A204.1 (cell line): ENCODE measurements at regions not wholly inside any gene's neighbourhood (a gene's known extent, or its start where the extent isn't known, plus 50 kb on each side); places are given as distances from the start of the nearest gene placed in this dataset.
"Not testable (repeated sequence)": the region's sequence is repeated elsewhere in the genome, so short reads cannot be mapped to it uniquely, and the experiment has no call there.

Experiments used
- FAIRE-seq: peaks from 2 replicates; lab custom pipeline; 2012; peaks lifted over from hg19 to GRCh38; lab: Jason Lieb, UNC

GRCh38 chr2:34162231-34162630 is 563.1 kb upstream of the FAM98A start:
- FAIRE-seq: no peak

DNA sequence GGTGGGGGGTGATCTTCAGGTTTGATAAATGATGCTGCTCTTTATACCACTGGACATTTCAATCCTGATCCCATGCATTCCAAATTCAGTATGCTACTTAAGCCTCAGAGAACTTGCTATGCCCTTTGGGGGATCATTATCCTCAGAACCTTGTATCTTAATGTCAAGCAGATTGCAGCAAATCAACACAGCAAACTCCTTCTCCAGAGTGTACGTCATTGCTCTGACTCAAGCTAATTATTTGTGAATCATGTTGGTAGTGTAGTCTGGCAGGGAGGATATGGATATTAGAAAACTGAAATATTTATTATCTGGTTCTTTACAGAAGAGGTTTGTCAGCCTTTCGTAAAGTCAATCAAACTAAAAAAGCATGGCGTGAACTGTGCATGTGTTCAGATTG is 562.5 kb upstream of the FAM98A start:
- FAIRE-seq: no peak

GRCh38 chr2:34159901-34160300 is 560.8 kb upstream of the FAM98A start:
- FAIRE-seq: no peak

DNA sequence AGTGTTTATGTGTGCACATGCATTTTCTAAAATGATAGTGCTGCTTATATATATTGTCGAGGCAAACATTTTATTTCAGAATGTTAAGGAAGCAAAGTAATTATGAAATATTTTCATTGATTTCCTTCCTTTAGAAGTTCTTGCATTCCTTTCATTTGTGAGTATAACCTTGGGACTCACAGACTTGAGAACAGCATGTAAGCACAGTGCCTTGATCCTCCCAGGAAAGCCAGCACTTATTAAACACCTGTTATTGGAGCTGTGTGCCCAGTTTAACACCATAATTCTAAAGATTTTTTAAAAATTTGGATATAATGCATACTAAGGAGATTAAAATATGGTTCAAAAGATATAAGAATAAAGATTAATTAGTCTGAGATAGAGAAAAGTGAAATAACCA is 554.4 kb upstream of the FAM98A start:
- no peak for FAIRE-seq

DNA sequence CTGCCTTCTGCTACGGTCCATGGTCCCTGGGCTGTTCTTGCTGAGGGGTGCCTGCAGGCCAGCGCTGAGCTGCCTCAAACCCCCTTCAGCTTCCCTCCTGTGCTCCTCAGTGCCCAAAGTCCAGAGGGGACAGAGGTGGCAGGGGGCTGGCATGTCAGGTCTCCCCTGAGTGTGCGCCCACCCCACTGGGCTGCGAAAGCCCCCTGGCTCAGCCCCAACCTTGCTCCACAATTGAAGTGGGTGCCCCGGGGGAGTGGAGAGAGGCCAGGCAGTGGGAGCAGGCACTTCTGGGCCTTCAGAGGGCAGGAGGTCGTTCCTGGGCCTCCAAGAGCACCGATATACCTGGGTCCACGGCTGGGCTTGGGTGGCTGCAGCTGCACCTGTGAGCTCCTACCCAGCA is 548.7 kb upstream of the FAM98A start:
- no peak for FAIRE-seq

GRCh38 chr2:34143149-34143548 is 544.0 kb upstream of the FAM98A start:
- no peak for FAIRE-seq

GRCh38 chr2:34142531-34143008 is 543.5 kb upstream of the FAM98A start:
- not testable (repeated sequence) for FAIRE-seq

DNA sequence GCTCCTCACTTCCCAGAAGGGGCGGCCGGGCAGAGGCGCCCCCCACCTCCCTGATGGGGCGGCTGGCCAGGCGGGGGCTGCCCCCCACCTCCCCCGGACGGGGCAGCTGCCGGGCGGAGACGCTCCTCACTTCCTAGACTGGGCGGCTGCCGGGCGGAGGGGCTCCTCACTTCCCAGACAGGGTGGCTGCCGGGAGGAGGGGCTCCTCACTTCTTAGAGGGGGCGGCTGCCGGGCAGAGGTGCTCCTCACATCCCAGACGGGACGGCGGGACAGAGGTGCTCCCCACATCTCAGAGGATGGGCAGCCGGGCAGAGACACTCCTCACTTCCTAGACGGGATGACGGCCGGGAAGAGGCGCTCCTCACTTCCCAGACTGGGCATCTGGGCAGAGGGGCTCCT is 534.0 kb upstream of the FAM98A start:
- FAIRE-seq: not testable (repeated sequence)

DNA sequence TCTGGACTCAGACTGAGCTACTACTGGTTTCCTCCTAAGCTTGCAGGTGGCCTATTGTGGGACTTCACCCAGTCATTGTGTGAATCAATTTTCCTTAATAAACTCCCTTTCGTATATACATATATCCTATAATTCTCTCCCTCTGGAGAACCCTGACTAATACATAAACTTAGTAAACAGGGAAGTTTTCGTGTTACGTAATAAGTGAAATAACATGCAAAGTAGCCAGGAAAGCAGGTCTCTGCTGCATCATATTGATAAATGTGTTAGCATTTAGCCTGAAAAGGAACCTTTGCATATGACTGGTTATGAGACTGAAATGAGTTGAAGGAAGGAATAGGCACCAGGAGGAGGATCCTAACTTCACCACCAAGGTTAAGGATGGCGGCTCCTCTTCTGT is 527.2 kb upstream of the FAM98A start:
- FAIRE-seq: no peak

- no peak for FAIRE-seq
These were observed 525.1 kb upstream of the FAM98A start for GRCh38 chr2:34123996-34124785.

DNA sequence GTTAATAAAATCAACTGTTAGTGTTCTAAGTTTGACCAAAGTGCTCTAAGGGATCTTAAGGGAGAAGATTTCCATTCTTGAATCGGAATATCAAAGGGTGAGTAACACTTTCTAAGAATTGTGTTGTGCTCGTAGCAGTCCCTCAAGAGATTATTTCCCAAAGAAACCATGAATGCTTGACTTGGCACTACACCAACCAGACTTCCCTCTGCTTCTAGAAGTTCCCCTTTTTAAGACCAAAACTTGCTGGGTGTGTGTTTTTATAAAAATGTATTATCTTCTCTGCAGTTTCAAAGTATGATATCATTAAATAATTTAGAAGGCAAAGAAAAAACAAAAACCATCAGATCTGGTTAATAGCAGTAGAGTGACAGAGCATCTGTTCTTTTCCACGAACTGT is 522.0 kb upstream of the FAM98A start:
- no peak for FAIRE-seq

DNA sequence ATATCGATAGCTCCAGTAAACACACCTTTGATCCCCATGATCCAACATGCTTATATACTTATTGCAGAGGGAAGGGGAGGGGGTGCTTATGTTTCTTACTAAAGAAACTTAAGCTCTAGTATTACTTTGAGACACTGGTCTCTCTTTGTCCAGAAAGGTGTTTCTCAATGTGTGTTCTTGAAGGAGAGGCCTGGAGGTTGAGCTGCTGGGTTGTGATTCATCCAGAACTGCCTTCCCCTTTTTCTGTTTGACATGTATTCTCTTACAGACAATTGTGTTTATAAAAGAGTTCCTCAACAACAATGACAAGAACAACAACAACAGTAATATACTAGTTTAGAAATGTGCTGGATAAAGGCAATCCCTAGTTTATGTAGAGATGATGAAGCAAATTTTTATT is 516.0 kb upstream of the FAM98A start:
- FAIRE-seq: no peak

DNA sequence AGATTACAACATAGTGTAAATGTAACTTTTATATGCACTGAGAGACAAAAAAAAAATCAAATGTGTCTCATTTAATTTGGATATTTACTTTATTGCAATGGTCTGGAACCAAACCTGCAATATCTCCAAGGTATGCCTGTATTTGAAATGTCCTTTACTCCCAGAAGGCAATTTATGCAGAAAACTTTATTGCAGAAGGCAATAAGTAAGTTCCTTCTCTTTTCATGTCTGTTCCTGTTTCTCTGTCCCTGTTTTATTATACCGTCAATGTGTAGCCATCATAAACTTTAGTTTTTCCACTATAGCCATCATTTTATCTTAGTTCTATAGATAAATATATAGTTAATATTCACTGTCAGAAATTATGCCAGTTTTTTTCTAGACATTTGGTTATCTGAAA is 513.1 kb upstream of the FAM98A start:
- no peak for FAIRE-seq

DNA sequence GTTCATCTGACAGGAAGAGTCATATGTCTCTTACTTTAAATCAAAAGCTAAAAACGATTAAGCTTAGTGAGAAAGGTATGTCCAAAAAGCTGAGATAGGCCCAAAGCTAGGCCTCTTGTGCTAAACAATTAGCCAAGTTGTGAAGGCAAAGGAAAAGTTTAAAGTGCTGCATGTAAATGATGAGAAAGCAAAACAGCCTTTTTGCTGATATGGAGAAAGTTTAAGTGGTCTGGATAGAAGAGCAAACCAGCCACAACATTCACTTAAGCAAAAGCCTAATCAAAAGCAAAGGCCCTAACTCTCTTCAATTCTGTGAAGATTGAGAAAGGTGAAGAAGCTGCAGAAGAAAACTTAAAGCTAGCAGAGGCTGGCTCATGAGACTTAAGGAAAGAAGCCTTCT is 511.3 kb upstream of the FAM98A start:
- no peak for FAIRE-seq

DNA sequence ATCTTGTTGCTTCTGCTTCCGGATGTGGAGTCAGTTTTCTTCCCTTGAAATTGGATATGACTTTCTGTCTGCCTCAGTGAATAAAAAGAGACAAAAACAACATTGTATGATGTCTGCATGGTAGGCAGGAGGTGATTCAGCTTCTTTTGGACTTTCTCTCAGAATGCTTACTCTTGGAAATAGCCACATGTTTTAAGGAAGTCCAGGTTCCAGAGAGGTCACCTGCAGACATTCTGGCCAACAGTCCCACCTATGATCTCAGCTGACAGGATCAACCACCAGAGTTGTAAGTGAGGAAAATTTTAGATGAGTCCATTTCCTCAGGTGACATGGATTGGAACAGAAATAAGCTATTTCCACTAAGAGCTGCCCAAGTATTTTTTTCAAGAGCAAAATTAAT is 508.7 kb upstream of the FAM98A start:
- no peak for FAIRE-seq

DNA sequence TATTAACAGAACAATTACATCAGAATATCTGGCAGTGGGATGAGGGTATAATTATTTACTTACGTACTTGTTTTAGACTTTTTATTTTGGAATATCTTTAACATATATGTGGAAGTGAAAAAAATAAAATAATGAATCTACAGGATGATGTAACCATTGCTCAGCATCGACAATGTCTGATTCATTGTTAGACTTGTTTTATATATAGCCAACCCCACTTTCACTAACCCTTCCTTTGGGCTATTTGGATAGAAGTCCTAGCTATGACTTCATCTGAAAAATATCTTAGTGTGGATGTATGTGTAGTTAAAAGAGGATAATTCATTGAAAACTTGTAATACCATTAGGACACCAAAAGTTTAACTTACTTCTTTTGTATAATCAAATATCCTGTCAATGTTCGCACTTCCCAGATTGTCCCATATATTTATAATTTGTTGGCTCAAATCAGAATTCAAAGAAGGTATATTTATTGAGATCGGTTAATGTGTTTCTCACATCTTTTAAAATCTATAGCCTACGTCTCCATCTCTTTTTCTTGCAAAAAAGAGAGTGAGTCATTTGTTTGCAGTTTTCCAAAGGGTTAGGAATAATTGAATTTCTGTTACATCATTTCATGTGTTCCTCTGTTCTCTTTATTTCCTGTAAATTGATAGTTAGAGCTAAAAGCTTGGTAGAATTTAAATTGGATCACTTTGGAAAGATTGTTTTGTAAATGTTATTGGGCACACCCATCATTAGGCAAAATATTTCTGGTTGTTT is 506.1 kb upstream of the FAM98A start:
- FAIRE-seq: no peak

- FAIRE-seq: no peak
These were observed 505.5 kb upstream of the FAM98A start for GRCh38 chr2:34104601-34105000.

DNA sequence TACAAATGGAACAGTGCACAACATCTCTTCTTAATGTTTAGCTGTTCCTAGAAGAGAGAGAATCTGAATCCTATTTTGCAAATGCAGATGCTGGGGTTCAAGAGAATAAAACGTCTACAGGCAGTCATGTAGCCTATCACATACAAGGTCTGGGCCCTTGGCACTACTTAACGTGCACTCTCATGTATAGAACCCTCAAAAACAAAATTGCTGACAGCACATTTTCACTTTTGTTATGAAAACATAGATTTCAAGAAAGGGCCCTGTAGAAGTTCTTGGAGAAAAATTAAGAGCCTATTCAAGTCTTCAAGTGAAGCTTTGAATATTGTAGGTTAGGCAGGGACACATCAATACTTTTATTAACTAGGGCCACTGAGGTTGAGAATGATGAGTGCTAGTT is 504.3 kb upstream of the FAM98A start:
- FAIRE-seq: no peak

- FAIRE-seq: no peak
These were observed 503.2 kb upstream of the FAM98A start for GRCh38 chr2:34102339-34102738.

DNA sequence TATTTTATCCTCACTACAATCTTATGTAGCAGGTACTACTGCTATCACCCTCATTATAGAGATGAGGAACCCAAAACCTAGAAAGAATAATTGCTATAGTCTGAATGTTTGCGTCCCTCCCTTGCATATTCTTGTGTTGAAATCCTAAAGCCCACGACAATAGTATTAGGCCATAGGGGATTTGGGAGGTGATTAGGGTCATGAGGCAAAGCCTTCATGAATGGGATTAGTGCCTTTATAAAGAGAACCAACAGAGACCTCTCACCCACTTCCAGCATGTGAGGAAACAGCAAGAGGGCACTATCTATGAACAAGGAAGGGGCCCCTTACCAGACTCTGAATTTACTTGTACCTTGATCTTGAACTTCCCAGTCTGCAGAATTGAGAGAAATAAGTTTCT is 500.3 kb upstream of the FAM98A start:
- no peak for FAIRE-seq

GRCh38 chr2:34098256-34098655 is 499.2 kb upstream of the FAM98A start:
- FAIRE-seq: no peak

DNA sequence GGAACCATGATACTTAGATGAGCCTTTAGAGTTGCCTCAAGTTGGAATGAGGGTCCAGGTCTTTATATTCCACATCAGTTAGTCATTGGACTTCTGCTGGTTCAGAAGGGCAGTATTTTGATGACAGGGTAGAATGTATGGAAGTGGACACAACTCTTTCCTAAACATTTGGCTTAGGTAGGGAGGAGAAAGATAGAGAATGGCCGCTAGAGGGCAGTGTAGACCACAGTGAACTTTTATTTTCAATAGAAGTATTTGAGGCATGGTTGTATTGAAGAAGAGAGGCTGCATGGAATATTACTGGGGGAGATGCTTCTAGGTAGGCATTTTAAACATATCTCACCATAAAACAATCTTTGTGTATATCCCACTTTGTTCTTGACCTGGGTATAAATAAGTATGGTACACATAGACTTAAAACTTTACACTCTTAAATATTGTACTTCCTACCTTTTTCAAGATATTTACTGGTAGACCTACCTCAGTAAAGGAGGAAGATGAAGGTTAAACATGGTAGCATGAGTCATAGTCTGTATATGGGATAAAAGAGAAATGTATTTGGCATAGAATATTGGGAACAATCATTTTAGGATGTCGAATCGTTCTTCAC is 497.6 kb upstream of the FAM98A start:
- peak; percentile 89 for FAIRE-seq

GRCh38 chr2:34093790-34094189 is 494.7 kb upstream of the FAM98A start:
- no peak for FAIRE-seq
